HG03108 (cell line): ENCODE measurements at regions not wholly inside any gene's neighbourhood (a gene's known extent, or its start where the extent isn't known, plus 50 kb on each side); places are given as distances from the start of the nearest gene placed in this dataset.

ENCODE experiments used
- ATAC-seq: cut with Tn5 transposase; IDR thresholded peaks from one replicate; pipeline ENCODE4 v1.9.1; 2021; ENCODE audit warnings: moderate library complexity; ENCODE audit not compliant: unreplicated experiment

DNA sequence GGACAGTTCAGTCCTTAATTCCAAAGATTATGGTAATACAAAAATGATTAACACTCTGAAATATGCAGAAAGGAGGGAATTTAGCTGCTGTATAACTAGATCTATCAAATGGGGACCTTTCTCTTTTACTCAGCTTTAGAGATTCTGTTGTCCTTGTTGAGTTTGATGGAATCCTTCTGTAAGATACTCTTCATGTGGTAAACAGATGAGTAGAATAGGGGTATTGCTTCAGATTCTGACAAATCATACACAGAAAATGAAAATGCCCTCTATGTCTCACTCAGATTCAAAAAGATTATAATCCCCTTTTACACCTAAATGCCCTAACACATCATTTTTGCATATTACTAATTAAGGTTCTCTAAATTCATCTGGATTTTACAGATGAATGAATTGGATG is 50.7 kb downstream of the ARHGAP35 start:
- ATAC-seq, result no peak

DNA sequence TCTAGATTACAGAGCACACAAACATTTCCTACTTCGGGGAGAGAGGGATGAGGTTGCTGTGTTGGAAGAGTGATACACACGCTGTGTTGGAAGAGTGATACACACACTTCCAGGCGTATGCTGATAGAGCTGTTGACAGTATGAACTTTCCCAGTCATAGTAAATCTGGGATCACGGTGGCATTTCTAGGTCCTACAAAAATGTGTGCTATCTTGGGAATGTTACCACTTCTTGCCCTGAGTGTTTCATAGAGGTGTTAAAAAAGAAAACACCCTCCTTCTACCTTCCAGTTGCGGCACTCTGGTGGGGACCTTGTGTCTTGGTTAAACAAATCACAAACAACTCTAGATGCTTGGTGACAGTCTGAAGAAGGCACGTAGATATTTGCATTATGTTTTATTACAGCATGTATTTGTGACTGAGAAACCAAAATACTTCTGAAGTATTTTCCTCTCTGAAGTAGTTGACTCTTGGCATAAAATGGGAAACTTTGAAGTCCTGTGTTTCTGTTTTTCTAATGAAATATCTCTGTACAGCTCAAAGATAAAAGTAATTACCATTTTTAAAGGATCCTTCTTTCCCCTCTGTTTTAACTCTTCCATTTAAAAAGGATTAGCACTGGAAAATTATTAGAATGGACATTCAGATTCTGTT is 52.5 kb downstream of the ARHGAP35 start:
- no peak for ATAC-seq

DNA sequence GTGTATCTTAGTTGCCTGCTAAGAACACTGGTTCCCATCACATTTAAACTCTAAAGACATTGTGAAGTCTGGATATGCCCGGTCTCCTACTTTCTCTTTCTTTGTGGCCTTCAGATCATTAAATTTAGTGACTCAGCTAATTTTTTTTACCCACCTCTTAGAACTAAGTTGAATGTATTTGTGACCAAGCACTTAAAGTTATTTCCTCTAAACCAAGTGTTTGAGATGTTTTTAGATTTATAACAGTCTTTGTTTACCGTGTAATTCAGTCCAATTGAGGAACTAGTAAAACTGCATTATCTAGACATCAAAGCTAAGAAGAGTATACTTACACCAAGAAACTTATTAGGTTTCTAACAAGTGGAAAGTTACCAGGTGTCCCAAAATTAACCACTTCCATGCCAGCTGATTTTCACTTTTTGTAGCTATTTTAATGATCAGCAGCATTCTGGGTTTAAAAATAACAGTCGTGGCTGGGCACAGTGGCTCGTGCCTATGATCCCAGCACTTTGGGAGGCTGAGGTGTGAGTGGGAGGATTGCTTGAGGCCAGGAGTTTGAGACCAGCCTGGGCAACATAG is 53.1 kb downstream of the ARHGAP35 start:
- no peak for ATAC-seq

DNA sequence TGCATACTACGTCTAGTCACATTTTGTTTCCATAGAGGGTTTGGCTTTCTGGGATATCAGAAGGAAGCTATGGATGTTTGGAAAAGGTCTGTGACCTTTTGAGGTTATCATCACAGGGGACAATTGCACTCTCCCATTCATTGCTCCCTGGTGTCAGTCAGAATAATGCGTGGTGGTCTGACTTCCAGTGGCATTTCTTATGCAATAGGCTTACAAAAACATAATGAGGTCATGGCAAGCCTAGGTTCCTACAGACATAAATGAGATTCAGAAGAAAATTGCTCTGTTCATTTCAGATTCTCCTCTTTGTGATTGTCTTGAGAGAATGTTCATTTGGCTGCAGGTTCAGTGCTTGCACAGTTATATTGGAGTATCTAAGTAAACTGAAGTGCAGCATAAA is 54.6 kb downstream of the ARHGAP35 start:
- ATAC-seq, result no peak

DNA sequence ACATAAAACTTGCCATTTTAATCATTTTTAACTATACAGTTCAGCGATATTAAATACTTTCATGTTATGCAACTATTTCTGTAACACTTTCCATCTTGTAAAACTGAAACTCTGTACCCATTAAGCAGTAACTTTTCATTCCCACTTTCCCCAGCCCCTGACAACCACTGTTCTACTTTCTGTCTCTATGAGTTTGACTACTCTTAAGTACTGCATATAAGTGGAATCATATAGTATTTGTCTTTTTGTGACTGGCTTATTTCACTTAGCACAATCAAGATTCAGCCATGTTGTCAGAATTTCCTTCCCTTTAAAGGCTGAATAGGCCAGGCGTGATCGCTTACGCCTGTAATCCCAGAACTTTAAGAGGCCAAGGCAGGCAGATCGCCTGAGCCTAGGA is 56.2 kb downstream of the ARHGAP35 start:
- no peak for ATAC-seq

DNA sequence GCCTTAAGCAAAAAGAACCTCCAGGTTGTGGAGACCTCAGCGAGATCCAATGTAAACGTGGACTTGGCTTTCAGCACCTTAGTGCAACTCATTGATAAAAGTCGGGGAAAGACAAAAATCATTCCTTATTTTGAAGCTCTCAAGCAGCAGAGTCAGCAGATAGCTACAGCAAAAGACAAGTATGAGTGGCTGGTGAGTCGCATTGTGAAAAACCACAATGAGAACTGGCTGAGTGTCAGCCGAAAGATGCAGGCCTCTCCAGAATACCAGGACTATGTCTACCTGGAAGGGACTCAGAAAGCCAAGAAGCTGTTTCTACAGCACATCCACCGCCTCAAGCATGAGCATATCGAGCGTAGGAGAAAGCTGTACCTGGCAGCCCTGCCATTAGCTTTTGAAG is 58.5 kb downstream of the ARHGAP35 start:
- no peak for ATAC-seq

DNA sequence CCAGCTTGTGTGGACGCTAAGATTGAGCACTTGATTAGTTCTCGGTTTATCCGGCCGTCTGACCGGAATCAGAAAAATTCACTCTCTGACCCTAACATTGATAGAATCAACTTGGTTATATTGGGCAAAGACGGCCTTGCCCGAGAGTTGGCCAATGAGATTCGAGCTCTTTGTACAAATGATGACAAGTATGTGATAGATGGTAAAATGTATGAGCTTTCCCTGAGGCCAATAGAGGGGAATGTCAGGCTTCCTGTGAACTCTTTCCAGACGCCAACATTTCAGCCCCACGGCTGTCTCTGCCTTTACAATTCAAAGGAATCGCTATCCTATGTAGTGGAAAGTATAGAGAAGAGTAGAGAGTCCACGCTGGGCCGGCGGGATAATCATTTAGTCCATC is 59.6 kb downstream of the ARHGAP35 start:
- ATAC-seq, result no peak

DNA sequence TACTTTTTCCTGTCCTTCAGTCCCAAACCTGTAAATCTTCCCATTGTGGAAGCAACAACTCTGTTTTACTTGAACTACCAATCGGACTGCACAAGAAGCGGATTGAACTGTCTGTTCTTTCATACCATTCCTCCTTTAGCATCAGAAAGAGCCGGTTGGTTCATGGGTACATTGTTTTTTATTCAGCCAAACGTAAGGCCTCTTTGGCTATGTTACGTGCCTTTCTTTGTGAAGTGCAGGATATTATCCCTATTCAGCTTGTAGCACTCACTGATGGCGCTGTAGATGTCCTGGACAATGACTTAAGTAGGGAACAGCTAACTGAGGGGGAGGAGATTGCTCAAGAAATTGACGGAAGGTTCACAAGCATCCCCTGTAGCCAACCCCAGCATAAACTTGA is 60.3 kb downstream of the ARHGAP35 start:
- ATAC-seq, result no peak

DNA sequence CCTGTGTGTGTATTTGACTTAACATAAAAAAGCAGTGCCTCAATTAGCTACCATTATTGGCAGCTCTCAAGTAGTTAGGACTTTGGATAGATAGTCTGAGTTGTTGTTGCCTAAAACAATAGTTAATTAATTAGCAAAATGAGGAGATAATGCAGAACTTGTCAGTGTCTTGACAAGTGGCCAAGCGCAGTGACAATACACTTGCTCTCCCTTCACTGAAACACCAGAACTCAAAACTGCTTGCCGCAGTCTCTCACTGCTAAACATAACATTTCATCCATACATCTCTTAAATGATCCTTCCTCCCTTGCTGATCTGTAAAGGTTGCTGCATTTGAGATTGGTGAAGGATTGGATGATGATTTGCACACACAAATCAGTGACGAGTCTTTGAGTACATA is 61.7 kb downstream of the ARHGAP35 start:
- no peak for ATAC-seq

DNA sequence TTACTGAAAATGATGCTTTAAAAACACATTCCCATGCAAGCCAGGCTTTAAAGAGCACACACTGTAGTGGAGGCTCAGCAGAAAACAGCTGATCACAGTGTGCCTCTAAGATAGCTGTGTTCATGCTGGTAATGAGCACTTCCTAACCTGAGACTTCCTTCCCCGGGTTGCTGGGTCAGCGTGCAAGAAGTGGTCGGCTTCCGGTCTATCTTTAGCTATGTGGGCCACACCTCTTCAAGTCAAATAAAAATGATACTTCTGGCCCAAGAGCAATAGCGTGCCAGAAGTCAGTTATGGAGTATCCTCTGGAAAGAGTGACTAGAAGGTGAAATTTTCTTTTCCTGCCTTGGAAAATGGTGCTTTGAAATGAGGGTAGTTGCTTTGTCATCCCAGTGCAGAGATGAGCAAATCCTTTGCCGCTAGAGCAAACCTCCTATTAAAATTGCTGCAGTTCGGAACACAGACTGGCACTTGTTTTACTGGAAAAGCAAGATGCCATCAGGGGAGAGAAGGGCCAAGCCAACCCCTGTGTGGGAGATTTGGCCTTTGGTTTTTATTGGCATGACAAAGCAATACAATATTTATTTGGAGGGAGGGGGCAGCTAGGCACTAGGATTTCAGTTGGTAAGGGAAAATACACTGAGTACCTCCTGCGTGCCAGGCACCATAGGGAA is 64.2 kb downstream of the ARHGAP35 start:
- ATAC-seq, result no peak

DNA sequence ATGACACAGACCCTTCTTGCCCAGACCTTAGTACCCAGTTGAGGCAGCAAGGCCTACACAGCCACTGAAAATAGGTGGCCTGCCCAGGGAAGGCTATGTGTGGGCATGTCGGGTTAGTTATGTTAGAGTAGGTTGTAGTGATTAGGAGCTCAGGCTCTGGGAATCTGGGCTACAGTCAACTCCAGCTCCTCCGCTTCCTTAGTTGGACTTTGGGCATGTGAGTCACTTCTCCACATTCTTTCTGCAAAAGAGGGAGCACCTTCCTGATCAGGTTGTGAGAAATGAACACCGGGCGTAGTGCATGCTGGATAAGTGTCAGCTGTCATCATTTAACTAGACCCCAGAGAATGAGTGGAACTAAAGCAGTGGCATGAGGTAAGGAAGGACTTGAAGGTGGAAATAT is 64.8 kb downstream of the ARHGAP35 start:
- no peak for ATAC-seq

DNA sequence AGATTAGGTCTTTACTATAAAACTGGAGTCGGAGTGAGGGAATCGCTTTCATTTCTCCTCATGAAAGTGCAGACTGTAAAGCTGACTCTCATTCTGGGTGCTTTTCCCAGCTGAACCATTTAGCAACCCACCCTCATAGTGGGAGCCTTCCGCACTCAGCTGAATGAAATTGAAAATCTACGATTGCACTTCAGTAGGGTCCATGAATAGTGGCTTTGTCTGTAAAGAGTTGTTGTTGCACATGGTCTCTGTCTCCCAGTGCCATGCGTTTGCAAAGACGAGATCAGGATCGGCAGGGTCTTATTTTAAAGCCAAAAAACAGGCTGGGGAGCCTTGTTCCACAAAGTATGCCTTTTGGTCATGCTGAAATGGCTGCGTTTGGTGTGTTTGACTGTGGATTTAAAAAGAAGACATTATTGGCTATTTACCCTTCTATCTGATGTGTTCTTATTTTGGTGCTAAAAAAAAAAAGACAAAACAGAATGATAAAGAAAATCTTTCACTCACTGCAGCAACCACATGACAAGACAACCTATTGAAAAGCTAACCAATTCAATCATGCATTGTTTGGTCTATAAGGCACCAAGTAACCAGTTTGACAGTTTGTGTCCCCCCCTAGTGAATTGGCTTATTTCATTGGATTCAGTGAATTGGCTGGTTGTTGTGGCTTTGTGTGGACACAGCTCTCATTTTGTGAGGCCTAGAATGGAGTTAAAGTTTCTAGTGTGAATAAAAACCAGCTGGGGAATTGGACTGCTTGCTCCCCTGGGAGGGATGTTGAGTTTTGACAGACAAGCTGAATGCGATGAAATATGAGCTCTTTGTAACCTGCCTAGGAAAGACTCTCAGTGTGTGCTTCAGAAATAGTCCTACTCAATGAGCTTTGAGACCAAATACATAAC is 65.6 kb downstream of the ARHGAP35 start:
- ATAC-seq, result no peak

DNA sequence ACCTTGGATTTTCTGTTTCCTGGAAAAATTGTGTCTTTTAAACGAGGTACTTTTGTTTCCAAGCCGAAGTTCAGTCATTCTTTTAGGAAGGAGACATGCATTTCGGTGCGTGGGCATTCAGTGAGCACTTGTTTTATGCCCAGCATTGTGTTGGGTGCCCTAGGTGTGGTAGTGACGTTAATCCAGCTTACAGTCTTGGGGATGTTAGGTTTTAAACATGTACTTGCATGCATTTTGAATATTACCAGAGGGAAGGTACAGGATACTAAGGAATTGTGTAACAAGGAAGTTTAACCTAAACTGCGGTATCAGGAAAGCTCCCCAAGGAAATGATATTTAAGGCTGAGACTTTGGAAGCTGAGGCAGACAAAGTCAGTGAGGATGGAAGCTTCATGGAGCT is 66.3 kb downstream of the ARHGAP35 start:
- ATAC-seq, result no peak

DNA sequence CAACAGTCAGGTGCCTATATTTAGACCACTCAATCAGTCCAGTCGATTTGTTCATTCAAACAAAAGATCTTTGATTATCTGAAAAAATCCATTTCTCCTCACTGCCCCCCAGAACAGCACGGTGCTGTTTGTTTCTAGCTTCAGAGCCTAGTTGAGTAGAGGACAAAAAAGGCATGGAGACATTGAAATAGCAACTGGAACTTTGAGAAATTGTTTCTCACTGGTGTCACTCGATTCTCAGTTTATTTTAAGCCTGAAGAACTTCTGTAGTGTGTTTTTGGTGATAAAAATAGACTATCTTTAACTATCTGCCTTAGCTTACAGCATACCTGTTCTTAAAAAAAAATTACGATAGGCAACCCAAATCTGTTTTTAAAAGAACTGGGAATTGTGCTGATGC is 67.1 kb downstream of the ARHGAP35 start:
- no peak for ATAC-seq

DNA sequence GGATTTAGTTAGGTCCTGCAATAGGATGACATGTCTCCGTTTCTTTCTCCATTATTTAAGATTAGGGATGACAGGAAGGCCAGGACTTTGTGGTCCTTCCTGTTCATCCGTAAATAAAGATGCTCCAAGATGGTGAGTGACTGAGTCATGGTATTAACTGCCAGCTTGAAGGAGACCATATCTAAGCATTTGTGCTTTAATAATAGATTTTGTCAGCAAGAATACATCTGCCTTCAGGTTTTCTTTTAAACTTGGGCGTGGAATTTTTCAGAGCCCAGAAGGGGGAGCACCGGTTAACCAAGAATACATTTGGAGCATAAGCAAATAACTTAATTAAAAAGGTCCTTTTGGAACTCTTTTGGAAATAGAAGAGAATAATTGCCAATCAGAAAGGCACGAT is 68.2 kb downstream of the ARHGAP35 start:
- ATAC-seq, result no peak

DNA sequence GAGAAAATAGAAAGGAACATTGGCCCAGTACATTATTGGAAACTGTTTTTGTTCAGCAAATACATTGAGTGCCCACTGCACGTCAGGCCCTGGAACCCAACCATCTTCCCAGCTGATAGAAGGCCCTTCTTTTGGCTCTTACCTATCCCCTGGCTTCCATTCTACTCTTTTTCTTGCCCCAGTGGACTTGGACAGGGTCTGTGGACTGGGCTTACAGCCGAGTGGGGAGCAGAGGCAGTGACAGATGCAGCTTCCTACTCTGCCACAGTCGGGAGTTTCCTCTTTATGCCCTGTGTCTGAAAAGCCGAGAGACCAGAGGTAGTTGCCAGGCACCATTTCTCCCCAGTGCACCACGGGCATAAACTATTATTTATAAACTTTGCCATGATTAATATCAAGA is 70.4 kb downstream of the ARHGAP35 start:
- ATAC-seq, result no peak

DNA sequence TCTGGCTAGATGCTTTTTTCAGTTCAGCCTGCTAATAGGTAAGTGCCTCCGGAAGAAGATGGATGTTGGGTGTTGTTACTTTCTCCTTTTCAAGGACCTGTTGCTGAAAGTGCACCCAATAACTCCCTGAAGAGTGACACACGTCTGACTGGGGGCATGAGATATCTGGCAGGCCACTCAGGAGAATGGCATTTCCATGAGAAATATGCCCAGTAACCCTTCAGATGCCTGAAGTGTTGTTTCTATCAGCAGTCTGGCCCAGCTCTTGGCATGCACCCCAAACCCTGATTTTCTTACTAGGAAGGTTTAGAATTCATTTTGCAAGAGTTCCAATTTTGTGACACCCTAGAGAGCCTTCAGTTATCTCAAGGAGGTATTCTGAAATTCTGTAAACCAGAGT is 71.5 kb downstream of the ARHGAP35 start:
- no peak for ATAC-seq

DNA sequence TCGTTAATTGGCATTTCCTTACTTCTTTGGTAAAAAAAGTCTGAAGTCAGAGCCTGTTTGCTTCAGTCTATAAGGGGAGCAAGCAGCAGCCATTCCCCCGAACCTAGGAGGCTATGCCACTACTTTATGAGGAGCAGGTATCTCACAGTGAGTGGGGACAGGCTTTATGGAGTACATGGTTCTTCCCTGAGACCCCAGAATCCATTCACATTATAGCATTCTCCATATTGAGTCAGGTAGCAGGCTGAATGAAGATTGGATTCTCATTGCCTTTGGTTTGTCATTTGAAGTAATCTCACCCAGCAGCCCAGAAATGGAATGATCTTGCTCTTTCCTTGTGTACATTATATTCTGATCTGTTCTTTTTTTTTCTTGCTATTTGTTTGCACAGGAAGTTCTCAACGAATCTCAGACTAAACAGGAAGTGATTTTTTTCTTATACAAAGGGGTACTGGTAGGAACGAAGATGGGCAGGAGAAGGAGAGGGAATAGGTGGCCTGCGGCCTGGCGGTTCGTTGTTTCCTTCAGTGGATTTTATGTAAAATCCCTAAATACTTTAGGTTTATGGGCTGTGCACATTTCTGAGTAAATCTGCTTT is 74.4 kb downstream of the ARHGAP35 start:
- no peak for ATAC-seq

DNA sequence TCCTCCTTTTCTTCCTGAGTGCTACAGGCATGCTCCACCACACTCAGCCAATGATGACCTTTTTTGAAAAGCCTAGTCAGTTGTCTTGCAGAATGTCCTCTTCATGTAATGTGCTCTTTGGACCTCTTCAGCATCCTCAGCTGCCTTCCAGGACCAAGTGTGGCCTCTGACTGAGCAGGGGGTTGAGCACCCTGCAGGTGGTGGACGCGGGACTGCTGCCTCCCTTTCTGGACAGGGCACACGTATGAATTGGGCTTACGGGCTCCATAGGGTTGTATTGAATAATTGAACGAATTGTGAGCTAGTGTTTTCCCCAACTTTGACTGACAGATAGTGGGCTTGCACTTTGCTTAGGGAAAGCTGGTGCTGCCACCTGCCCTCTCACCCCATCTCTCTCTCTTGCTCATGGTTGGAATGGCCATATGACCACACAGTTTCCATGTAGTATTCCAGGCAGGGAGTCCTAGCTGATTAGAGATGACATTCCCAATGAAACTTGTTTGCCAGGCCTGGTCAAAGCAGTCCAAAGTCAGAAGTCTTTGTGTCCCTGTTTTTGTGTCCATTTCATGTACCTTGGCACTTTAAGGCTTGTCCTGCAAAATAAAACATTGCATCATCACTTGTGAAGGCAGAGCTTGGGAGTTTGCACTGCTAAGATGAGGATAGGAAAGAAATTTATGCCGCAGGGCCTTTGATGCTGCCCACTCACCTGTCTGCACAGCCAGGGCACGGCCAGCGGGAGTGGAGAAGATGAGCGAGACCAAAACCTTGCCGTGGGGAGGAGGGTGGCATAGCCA is 76.3 kb upstream of the NPAS1 start:
- ATAC-seq, result no peak

DNA sequence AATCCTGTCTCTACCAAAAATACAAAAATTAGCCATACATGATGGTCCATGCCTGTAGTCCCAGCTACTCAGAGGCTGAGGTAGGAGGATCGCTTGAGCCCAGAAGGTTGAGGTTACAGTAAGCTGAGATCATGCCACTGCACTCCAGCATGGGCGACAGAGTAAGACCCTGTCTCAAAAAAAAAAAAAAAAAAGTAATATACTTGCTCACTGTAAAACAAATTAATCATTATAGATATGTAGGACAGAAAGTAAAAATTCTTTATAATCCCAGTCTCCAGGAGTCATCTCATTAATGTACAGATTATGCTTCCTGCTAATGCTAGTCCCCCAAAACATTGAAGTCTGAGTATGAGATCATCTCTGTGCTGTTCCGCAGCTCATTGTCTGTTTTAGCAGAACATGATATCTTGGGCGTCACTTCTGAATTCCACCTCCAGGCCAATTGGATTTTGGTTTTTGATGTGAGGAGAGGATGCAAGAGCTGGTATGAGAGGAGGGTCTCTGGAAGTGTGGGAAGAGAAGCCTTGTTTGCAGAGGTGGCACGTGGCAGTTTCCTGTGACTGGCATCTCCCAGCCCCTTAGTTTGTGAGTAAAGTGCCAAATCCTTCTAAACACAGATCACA is 75.4 kb upstream of the NPAS1 start:
- no peak for ATAC-seq
